ENCODE measurements at regions not wholly inside any gene's neighbourhood (a gene's known extent, or its start where the extent isn't known, plus 50 kb on each side); places are given as distances from the start of the nearest gene placed in this dataset.

- no peak for TF ChIP-seq POLR2A (IDR thresholded peaks at IDR 0.05; ENCODE audit: low read depth, low read length)
- TF ChIP-seq CTCF (IDR thresholded peaks at IDR 0.05; ENCODE audit: extremely low read depth in 1 of 2, insufficient read depth in 1 of 2, low read depth in 1 of 2, low read length in 2 of 2) = no peak
- TF ChIP-seq EZH2 (IDR thresholded peaks at IDR 0.05; ENCODE audit: borderline replicate concordance, low read depth, low read length, severe bottlenecking) = no peak
Observed at GRCh38 chr4:107774681-107775080, 50.1 kb upstream of the SGMS2 start.
